NT2/D1 (cell line): ENCODE measurements at regions not wholly inside any gene's neighbourhood (a gene's known extent, or its start where the extent isn't known, plus 50 kb on each side); places are given as distances from the start of the nearest gene placed in this dataset.

ENCODE experiments used
- SUZ12 ChIP-seq: IDR thresholded peaks from 2 replicates; pipeline ENCODE4 v1.6.1; 2011; ENCODE audit not compliant: insufficient read length, insufficient read depth; ENCODE audit errors: extremely low read depth
- YY1 ChIP-seq: IDR thresholded peaks from 2 replicates; pipeline ENCODE4 v1.6.1; 2011; ENCODE audit not compliant: insufficient read length, insufficient read depth

- TF ChIP-seq YY1 (no peak), SUZ12 (no peak)
These were observed 232.3 kb upstream of the PTGER4 start for GRCh38 chr5:40447438-40447837.
